ENCODE measurements at regions not wholly inside any gene's neighbourhood (a gene's known extent, or its start where the extent isn't known, plus 50 kb on each side); places are given as distances from the start of the nearest gene placed in this dataset.

DNA sequence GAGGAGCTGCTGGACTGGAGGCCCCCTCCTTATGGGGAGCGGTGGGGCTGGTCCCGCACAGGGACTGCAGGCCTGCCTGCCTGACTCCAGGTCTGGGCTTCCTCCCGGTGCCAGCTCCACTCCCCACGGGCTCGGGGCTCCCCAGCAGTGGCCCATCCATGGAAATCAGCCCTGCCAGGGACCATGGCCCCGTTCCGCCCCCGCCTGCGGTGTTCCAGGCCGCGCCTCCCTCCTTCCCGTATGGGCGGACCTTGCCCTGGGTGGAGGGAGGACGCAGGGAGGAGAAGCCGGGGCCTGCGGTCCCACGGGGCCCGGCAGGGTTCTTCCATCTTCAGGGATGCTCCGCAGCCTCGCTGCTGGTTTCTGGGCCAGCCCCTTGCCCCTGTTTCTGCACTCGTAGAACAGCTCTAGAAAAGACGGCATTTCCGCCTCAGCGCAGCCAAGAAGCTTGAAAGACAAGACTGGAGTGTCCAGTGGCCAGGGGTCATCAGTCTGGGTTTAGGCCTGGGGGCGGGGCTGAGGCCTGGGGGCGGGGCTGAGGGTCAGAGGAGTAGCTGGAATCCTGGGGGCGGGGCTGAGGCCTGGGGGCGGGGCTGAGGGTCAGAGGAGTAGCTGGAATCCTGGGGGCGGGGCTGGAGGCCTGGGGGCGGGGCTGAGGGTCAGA is 1330.6 kb downstream of the BRD1 start:
- DNase-seq (ENCODE audit: low spot score), result peak; percentile 73
- intact Hi-C loops (cut with DNase I), result no loop called here

DNA sequence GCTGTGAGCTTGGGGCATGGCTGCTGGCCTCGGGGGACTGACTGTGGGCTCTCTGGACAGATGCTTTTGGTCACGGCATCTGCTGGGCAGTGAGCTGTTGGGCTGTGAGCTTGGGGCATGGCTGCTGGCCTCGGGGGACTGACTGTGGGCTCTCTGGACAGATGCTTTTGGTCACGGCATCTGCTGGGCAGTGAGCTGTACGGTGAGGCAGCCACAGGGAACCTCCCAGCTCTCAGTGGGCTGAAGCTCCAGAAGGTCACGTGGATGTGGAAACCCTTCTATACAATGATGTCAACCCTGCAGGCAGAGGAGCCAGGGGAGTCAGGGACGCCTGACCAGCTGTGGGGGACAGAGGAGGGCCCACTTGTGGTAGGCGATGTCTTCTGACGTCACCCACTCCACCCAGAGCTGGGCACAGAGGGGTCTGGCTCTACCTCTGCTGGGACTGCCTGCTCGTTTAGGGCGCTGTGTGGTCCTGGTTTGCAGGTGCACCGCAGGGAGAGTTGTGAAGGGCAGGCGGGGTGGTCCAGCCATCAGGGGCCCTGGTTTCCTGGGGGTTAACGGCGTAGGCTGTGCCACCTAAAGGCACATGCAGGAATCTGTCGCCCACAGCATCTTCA is 1331.3 kb downstream of the BRD1 start:
- intact Hi-C loops (cut with DNase I), result no loop called here
- DNase-seq (ENCODE audit: low spot score), result peak; percentile 54

DNA sequence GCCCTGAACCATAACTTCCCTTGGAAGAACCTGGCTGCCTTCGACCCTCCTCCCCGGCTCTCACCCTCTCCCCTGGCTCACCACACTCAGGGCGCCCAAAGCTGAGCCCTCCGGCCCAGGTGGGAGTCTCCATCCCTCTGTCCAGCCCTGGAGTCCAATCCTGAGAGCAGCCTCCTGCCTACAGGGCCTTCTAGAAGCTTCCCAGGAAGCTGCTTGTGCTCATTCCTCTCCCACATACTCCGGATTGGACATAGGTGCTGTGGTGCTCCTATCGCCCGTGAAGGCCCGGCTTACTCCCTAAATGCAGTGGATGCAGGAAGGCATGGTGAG is 1332.0 kb downstream of the BRD1 start:
- intact Hi-C loops (cut with DNase I), result no loop called here
- no peak for DNase-seq (ENCODE audit: low spot score)

DNA sequence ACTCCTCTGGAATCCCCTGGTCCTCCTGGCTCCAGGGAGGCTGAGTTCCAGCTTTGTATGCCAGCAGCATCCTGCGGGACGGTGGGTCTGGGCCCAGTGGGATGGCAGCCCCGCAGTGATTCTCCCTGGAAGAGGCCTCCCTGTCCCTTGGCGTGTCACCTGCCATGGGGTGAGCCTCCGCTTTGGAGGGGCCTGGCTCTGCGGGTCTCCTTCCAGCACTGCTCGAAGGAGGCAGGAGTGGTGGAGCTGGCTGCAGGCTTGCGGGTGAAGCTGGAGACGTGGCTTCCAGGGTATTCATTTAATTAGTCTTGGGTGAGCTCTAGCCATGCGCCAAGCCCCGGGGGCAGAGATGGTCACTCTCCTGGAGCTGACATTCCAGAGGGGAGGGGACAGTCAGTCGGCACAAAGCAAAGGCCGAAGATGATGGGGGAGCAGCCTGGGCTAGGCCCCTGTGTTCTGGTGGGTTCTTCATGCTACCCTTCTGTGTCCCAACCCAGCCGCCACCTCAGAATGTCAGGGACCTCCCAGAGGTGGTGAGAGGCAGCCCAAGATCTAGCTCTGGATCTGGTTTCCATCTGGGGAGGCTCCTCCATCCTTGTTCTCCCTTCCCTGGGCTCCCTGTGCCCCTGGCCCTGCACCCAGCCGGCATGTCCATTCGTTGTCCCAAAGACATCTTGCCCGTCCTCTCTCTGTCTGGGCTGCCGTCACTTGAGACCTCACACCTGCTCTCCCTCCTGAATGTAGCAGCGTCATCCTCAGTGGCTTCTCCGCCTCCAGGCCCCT is 1332.5 kb downstream of the BRD1 start:
- peak; percentile 66 for DNase-seq (ENCODE audit: low spot score)
- intact Hi-C loops (cut with DNase I), result no loop called here

DNA sequence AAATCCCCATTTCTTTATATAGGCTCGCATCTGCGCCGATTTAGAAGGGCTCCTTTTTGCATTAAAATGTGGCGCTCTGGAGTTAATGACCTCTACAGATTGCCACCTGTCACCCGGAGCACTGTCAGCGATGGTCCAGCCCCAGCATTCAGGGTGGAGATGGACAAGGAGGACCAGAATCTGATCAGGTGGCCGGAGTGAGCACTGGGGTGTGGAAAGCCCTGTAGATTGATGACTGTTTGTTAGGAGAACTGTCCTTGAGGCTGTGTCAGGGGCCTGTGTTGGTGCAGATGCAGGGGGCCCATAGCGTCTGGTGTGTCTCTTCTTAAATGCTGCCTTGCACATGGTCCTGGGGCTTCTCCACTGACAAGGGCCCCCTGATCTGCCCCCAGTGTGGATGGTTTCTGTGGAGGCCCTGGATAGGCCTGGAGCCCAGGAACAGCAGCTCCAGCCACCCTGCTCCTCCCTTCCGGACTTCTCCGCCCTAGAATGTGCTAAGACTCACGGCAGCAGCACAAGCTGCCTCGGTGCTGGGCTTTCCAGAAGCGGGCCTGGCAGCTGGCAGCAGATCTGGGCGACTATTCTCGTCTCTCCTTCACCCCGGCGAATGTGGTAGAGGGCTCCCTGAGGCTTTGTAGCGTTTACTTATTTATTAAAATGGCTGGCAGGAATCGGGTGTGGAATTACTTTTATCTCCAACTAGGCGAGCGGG is 1333.3 kb downstream of the BRD1 start:
- DNase-seq (ENCODE audit: low spot score), result peak; percentile 59
- intact Hi-C loops (cut with DNase I), result no loop called here

DNA sequence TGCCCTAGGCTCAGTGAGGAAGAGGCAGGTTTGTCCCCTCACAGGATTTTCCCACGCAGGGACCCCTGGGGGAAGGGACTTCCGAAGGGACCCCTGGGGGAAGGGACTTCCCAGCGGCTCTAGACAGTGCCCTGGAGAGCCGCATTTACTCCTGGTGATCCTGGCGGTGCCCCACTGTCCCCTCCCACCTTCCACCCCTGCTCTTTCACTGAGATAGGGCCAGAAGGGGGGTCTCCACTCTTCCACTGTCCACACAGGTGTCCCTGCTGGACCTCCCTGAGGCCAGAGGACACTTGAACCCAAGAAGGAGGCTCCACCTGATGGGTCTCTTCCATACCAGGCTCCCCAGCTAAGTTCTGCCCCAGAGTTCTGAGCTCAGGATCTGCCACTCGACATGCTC is 1333.9 kb downstream of the BRD1 start:
- DNase-seq (ENCODE audit: low spot score), result no peak
- intact Hi-C loops (cut with DNase I), result no loop called here

DNA sequence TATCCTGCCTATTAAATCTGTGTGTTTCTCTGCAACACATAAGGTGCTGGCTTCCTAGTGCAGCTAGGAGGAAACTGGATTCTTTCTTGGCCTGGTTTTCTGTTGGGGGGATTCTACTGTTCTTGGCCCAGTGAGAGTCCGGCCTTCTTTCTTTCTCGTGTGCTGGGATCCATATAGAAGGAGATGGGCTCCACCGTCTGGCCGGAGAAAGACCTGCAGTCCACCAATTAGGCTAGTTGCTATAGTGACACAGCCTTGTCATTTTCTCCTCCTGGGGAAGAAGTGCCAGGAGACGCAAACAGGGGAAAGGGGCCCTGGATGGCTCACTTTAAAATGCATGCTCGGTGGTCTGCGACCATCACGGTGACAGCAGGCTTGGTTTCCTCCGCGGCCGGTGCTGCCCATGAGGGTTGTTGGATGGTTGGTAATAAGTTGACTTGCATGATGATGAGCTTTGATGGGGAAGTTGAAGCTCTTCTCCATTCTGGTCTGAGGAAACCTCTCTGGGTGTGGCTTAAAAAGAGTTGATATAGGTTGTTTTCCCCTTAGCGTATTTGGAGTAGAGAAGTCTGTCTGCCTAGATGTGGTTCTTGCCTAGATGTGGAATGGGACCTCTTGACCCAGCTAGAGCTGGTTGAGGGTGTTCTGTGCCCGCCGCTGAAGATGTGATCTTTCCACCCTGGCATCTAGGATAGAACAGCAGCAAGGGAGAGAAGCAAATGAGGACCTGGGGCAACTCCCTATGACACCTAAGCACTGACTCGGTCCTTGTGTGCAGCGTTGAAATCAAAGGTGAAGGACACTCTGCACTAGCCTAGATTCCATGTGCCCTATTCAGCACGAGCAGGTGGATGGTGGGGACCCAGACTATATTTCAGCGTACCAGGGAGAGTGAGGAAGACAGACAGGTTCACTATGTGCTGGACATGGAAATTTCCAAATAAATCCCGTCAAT is 1335.0 kb downstream of the BRD1 start:
- intact Hi-C loops (cut with DNase I), result no loop called here
- no peak for DNase-seq (ENCODE audit: low spot score)

DNA sequence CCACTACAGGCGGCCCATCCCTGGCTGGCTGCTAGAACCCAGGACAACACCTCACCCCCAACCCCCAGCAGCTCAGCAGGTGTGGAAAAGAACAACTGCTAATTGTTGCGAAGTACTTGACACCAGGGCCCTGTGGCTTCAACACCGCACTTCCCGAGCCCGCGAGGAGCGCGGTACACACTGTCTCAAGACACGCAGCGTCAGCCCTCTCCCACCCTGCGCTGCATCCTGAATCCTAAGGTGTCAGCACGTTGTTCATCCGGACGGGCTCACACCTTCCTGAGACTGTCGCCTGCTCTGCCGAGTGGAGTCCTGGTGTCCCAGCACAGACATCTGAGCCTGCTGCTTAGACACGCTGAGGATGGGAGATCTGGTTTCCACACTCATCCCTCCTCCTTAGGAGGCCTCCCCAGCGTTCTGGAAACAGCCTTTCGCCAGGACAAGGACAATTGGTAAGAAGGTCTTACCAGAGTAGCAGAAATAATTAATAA is 1336.2 kb downstream of the BRD1 start:
- no peak for DNase-seq (ENCODE audit: low spot score)
- intact Hi-C loops (cut with DNase I), result no loop called here

DNA sequence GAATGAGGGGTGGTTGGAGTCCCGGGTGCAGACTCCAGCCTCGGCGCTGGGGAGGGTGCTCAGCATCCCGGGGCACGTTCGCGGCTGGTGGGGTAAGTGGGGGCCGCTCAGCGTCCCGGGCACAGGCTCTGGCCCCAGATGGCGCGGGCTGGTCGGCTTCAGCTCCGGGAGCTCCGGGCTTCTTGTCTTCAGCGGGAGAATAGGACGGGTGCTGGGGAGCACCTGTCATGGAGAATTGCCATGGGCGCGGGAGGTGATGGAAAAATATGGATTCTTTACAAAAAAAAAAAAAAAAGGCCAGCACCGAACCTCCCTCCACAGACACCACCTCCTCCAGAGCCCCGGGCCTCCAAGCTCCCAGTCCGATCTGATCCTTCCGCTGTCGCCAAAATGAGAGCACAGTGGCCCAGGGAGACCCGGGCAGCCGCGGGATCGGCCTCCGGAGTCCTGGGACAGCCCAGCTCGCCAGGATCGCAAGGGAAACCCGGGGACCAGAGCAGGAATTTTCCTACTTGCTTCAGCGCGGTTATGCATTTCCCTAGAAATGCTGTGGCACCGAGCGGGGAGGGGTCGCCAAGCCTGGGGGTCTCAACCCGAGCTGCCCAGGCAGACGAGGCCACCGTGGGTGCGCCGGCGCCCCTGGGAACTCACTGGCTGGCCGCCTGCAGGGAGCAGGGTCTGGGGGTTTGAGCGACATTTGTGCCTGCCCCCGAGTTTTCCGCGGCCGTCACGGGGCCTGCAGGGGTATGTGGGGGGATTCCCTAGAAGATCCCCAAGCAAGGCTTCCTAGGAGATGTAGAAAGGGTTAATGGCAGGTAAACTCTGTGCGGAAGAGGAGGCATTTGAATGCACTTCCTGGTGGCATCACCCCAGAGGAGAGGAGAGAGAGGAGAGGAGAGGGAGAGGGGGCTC is 1336.9 kb downstream of the BRD1 start:
- DNase-seq (ENCODE audit: low spot score), result no peak
- intact Hi-C loops (cut with DNase I), result no loop called here

DNA sequence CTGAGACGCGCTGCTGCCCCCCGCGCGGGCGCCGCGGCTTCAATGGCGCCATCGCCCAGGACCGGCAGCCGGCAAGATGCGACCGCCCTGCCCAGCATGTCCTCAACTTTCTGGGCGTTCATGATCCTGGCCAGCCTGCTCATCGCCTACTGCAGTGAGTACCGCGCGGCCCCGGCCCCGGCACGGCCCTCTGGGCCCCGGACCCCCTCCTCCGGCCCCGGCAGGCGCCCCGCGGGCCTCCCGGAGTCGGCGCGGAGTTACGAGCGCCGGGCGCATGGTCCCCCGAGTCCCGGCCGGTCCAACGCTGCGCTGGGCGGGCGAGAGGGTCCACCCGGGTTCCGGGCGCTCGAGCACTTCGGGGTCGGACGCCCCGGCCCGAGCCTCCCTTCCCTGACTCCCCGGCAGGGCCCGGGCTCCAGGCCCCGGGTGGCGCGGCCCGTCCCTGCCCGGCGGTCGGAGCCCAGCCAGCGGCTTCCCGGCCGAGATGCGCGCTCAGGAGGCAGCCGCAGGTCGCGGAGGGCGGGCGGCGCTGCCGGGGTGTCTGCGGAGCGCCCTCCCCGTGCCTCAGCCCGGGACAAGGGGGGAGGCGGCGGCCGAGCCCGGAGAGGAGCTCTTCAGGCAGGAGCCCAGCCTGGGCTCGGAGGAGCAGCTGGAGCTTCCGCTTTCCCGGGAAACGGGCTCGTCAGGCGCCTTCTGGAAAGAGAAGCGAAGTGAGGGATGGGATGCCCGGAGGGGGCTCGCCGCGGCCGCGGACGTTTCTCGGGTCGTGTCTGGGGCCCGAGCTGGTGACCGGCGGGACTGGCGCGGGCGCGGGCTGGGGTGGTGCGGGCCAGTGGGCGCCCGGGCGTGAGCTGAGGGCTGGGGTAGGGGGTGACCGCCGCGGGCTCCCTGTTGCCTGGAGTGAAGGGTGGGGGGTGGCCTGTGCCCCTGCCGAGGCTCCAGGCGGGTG is 1337.8 kb downstream of the BRD1 start:
- intact Hi-C loops (cut with DNase I), result no loop called here

DNA sequence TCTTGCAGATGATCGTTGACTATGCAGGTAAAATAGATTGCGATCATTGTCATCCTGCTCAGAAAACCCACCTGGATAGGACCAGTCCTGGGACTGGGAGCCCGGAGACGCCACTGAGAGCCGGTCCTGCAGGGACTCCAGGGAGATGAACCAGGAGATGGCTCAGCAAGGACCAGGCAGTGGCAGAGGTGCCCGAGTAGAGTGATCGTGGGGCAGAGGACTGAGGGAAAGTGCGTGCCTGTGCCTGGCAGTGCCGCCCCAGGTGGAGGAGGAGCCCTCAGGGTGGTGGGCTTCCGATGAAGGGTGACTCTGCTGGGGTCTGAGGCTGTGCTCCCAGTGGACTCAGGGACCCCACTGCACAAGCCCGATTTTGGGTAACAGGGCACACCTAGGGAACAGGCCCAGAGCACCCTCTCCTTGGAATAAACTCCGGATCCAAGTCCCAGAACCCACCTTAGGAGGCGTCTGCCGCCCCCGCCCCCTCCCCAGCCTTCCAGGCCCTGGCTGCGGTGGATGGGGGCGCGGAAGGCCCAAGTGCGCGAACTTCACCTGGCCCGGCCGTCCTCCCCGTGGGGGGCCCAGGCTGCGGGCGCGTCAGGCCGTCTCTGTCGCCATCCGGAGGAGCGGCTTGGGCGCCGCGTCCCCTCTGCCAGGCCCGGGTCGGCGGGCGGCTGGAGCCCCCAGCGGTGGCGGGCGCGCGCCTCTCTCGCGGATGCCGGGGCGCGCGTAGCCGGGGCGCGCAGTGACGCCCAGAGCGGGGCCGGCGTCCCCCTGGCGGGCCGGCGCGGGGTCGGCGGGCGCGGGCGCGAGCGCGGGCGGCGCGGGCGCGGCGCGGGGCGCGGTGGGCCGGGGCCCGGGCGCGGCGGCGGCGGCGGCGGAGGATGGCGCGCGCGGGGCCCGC is 1338.8 kb downstream of the BRD1 start:
- intact Hi-C loops (cut with DNase I), result no loop called here

More for the DNA sequence above, 1337.8 kb downstream of the BRD1 start:
- no peak for DNase-seq (ENCODE audit: low spot score)

DNA sequence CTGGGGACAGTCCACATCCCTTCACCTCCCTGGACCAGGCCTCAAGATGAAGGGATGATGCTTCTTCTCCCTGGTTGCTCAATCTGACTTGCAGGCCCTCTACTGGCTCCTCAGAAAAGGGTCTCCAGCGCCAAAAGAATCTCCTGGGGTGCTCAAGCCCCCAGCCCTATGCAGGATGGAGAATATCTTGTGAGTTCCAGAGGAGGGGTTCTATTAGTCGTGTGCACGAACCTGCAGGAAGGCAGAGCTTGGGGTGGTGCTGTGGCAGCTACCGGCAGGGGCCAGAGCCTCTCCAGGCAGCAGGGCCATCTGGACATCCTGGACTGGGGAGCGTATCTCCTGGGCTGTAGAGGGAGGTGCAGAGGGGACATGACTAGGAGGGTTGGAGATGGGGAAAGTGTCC is 1339.5 kb downstream of the BRD1 start:
- intact Hi-C loops (cut with DNase I), result no loop called here
- DNase-seq (ENCODE audit: low spot score), result no peak

More for the DNA sequence above, 1338.8 kb downstream of the BRD1 start:
- peak; percentile 58 for DNase-seq (ENCODE audit: low spot score)

DNA sequence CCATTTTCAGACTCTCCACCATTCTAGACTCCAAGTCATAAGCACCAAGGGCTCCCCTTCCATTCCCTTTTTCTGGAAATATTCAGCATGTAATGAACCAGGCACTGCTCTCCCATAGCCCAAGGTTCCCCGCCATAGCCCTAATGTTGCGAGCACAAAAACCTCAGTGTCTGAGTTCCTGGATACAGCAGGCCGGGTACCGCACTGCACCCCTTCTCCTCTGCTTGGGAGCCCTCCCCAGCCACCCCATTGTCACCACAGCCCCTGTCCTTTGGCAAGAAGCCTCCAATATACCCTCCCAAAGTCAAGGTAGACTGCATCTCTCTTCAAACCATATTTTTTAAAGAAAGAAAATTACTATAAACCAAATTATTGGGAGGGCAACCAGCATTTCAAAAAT is 1341.1 kb downstream of the BRD1 start:
- intact Hi-C loops (cut with DNase I), result no loop called here
- no peak for DNase-seq (ENCODE audit: low spot score)

DNA sequence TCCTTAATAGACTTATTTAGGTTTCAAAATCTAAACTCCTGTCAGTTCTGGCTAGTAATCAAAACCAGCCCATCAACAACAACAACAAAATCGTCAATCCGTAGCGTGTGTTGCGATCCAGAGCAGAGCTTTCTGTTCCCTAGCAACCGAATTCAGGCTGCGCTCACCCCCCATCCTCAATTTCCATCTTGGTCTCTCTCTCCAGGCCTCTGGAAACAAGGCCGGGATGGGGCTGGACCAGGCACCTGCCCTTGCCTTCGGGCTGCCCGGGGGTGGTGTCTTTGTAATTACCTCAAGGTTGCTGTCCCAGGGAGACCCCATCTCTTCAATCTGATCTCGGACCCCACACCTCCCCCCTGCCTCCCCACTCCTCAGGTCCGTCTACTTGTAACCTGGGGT is 1341.5 kb downstream of the BRD1 start:
- no peak for DNase-seq (ENCODE audit: low spot score)
- intact Hi-C loops (cut with DNase I), result no loop called here

DNA sequence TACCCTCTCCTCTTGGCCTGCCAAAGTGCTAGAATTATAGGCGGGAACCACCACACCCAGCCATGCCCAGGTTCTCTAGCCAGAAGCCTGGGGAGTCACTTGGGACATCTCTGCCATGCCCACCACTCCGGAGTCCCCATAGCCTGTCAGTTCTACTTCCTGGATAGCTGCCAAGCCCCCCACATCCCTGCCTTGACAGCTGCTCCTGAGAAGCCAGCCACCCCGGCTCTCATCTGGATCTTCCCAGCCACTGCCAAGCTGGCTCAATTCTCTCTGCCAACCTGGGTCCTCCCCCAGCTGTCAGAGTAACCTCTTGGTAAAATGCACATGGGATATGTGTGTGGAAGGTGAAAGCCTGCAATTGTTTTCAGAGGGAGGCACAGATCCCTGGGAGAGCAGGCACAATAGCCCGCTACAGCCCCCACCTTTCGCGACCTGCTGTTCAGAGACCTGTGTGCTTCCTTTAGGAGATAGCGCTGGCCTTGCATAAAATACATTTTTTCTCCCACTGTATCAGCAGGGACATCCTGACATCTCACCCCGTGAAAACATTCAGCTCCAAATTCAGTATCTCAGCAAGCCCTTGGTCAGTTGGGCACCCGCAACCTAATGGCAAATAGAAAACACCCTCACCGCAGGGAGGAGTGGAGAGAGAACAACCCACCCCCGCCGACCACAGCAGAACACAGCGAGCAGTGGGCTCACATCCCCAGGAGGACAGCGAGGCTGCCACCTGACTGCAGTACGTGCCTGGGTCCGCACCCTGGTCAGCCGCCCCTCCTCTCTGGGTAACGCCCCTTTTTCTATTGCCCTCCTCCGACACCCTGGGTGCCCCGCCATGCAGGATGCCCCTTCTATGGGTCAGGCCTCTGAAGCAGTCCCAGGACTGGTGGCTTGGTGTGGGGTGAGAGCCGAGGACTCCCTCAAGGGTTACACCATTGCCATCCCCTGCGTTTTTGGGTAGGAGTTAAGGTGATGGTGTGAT is 1342.2 kb downstream of the BRD1 start:
- intact Hi-C loops (cut with DNase I), result no loop called here
- DNase-seq (ENCODE audit: low spot score), result no peak
